HCT116 (cell line): ENCODE measurements at regions not wholly inside any gene's neighbourhood (a gene's known extent, or its start where the extent isn't known, plus 50 kb on each side); places are given as distances from the start of the nearest gene placed in this dataset.

Experiments
- ATAC-seq: fragments of 200-7000 bp; cut with Tn5 transposase; 2 replicates; pipeline ENCODE4 v1.9.1; 2020; ENCODE audit warnings: mild to moderate bottlenecking, moderate library complexity
- BruUV-seq: library from RNA; stranded (reverse); fragments of 400-500 nt; replicated peaks from 2 replicates; lab custom pipeline; 2021; lab: Mats Ljungman, UMichigan
- CTCF ChIA-PET: fragments of 300-600 bp; sonication (Branson Sonifier 250); formaldehyde crosslinking; loops from one replicate; lab custom pipeline; 2021; ENCODE audit warnings: antibody characterized with exemption; lab: Charles Lee
- POLR2A ChIA-PET: fragments of 300-600, 350-600 bp; sonication (Branson Sonifier 250); formaldehyde crosslinking; loops from one replicate; lab custom pipeline; 2021; ENCODE audit warnings: antibody characterized with exemption; lab: Charles Lee
- RAD21 ChIA-PET, 2 experiments: fragments of 300-600 bp; sonication (Branson Sonifier 250); formaldehyde crosslinking; loops; one replicate each; lab custom pipeline; 2023; ENCODE audit warnings: low total read pairs in 2 of 2; ENCODE audit not compliant: uncharacterized antibody in 2 of 2, unreplicated experiment in 2 of 2, low non-redundant PET in 1 of 2; lab: Charles Lee
- DNase-seq: peaks from one replicate; pipeline ENCODE4 v3.0.0-alpha.2; 2010; ENCODE audit warnings: low read depth, low spot score
- H2AFZ ChIP-seq: fragments of 200-600 bp; shearing (Covaris generic), sonication (generic); 2 replicates; pipeline ENCODE4 v1.6.1; 2017; ENCODE audit warnings: low read depth, mixed run types, mixed read lengths, antibody characterized with exemption, low read length; ENCODE audit not compliant: poor library complexity, severe bottlenecking
- H3K27ac ChIP-seq: 2 replicates; pipeline ENCODE4 v1.5.1; 2012; ENCODE audit warnings: low read depth, low read length
- H3K27me3 ChIP-seq: fragments of 200-600 bp; sonication (generic); 2 replicates; pipeline ENCODE4 v1.6.1; 2016; ENCODE audit warnings: mixed run types, low read length, mixed read lengths; ENCODE audit not compliant: insufficient read depth
- H3K36me3 ChIP-seq, 2 experiments: fragments of 200-500 bp in 1 of 2; fragments of 200-600 bp in 1 of 2; sonication (Bioruptor generic) in 1 of 2; sonication (generic) in 1 of 2; 2 replicates each; pipeline versions ENCODE4 v1.5.1 to v1.6.1; 2014 to 2016; ENCODE audit warnings: low read length in 2 of 2, inconsistent platforms in 1 of 2, mixed read lengths in 1 of 2, mixed run types in 1 of 2; ENCODE audit not compliant: insufficient read depth in 2 of 2, control insufficient read depth in 1 of 2
- H3K4me1 ChIP-seq, 2 experiments: fragments of 200-600 bp in 1 of 2; sonication (generic) in 1 of 2; 2 replicates each; pipeline versions ENCODE4 v1.5.1 to v1.6.1; 2012 to 2017; ENCODE audit warnings: low read length in 2 of 2, inconsistent platforms in 1 of 2, mild to moderate bottlenecking in 1 of 2, mixed read lengths in 1 of 2, mixed run types in 1 of 2, moderate library complexity in 1 of 2; ENCODE audit not compliant: insufficient read depth in 2 of 2, control insufficient read depth in 1 of 2
- H3K4me2 ChIP-seq: fragments of 200-600 bp; sonication (generic); 2 replicates; pipeline ENCODE4 v1.6.1; 2017; ENCODE audit warnings: mixed run types, low read length, mixed read lengths
- H3K4me3 ChIP-seq, 2 experiments: fragments of 200-600 bp in 1 of 2; sonication (generic) in 1 of 2; replicated peaks in 1 of 2; 2 replicates each; pipeline ENCODE4 v1.5.1; 2011 to 2016; ENCODE audit warnings: low read length in 2 of 2, control low read depth in 1 of 2, low read depth in 1 of 2, mild to moderate bottlenecking in 1 of 2, mixed read lengths in 1 of 2, mixed run types in 1 of 2
- H3K79me2 ChIP-seq: fragments of 200-600 bp; sonication (generic); 2 replicates; pipeline ENCODE4 v1.6.1; 2017; ENCODE audit warnings: mild to moderate bottlenecking, mixed run types, low read length, moderate library complexity, mixed read lengths; ENCODE audit not compliant: insufficient read depth
- H3K9ac ChIP-seq: fragments of 200-600 bp; sonication (generic); 2 replicates; pipeline ENCODE4 v1.6.1; 2016; ENCODE audit warnings: low read length, mixed read lengths
- H3K9me2 ChIP-seq: fragments of 200-600 bp; sonication (generic), shearing (Covaris generic); 2 replicates; pipeline ENCODE4 v1.6.1; 2017; ENCODE audit warnings: mixed run types, mild to moderate bottlenecking, moderate library complexity; ENCODE audit not compliant: insufficient read depth
- H3K9me3 ChIP-seq, 2 experiments: fragments of 200-500 bp in 1 of 2; fragments of 200-600 bp in 1 of 2; sonication (Bioruptor generic) in 1 of 2; sonication (generic) in 1 of 2; 2 replicates each; pipeline ENCODE4 v1.6.1; 2014 to 2017; ENCODE audit warnings: low read length in 2 of 2, mixed read lengths in 2 of 2, inconsistent platforms in 1 of 2, low read depth in 1 of 2, mild to moderate bottlenecking in 1 of 2, mixed run types in 1 of 2, moderate library complexity in 1 of 2; ENCODE audit not compliant: control insufficient read depth in 1 of 2, insufficient read depth in 1 of 2
- H4K20me1 ChIP-seq: fragments of 200-600 bp; sonication (generic), shearing (Covaris generic); 2 replicates; pipeline ENCODE4 v1.6.1; 2017; ENCODE audit warnings: mixed run types, mild to moderate bottlenecking, moderate library complexity; ENCODE audit not compliant: insufficient read depth
- CBX3 ChIP-seq: IDR thresholded peaks from 2 replicates; pipeline ENCODE4 v1.6.1; 2012; ENCODE audit warnings: low read depth
- ELF1 ChIP-seq: IDR thresholded peaks from 2 replicates; pipeline ENCODE4 v1.6.1; 2012; ENCODE audit warnings: low read depth, borderline replicate concordance
- EZH2 ChIP-seq: fragments of 200-600 bp; sonication (generic); IDR thresholded peaks from 2 replicates; pipeline ENCODE4 v1.6.1; 2017; ENCODE audit warnings: antibody characterized with exemption, mixed run types
- EZH2phosphoT487 ChIP-seq: fragments of 200-600 bp; IDR thresholded peaks from 2 replicates; pipeline ENCODE4 v1.6.1; 2018; ENCODE audit warnings: antibody characterized with exemption, borderline replicate concordance
- FOSL1 ChIP-seq: IDR thresholded peaks from 2 replicates; pipeline ENCODE4 v1.6.1; 2012; ENCODE audit warnings: low read depth
- JUND ChIP-seq: IDR thresholded peaks from 2 replicates; pipeline ENCODE4 v1.6.1; 2012
- POLR2AphosphoS5 ChIP-seq: IDR thresholded peaks from 2 replicates; pipeline ENCODE4 v1.6.1; 2011; ENCODE audit warnings: mild to moderate bottlenecking, low read depth, low read length, moderate library complexity
- RAD21 ChIP-seq: IDR thresholded peaks from 2 replicates; pipeline ENCODE4 v1.6.1; 2012; ENCODE audit warnings: low read depth, mild to moderate bottlenecking
- SIN3A ChIP-seq: IDR thresholded peaks from 2 replicates; pipeline ENCODE4 v1.6.1; 2012; ENCODE audit warnings: low read depth
- SP1 ChIP-seq: IDR thresholded peaks from 2 replicates; pipeline ENCODE4 v1.6.1; 2012; ENCODE audit warnings: low read depth
- TCF7L2 ChIP-seq: IDR thresholded peaks from 2 replicates; pipeline ENCODE4 v1.7.0; 2011; ENCODE audit warnings: borderline replicate concordance, inconsistent platforms; ENCODE audit not compliant: insufficient read depth, insufficient read length; ENCODE audit errors: extremely low read depth
- YY1 ChIP-seq: IDR thresholded peaks from 2 replicates; pipeline ENCODE4 v1.6.1; 2011; ENCODE audit warnings: low read length, low read depth, moderate library complexity, mild to moderate bottlenecking; ENCODE audit not compliant: insufficient replicate concordance; ENCODE audit errors: extremely low read depth
- ZFX ChIP-seq: fragments of 450-650 bp; IDR thresholded peaks from 2 replicates; pipeline ENCODE4 v1.6.1; 2017
- ZNF274 ChIP-seq: fragments of 200-500 bp; sonication (Bioruptor generic); IDR thresholded peaks from 2 replicates; pipeline ENCODE4 v1.6.1; 2014; ENCODE audit warnings: mild to moderate bottlenecking, low read depth, low read length, inconsistent platforms
- intact Hi-C: fragments of 100-400 bp; cut with micrococcal nuclease; formaldehyde crosslinking; loops from 2 replicates; pipeline ENCODE4 v1.10.0; 2022
- TF ChIP-seq, protein P1 (sequence below), 3 experiments: fragments of 200-600 bp in 1 of 3; sonication (generic) in 1 of 3; IDR thresholded peaks in 2 of 3; conservative IDR thresholded peaks in 1 of 3; 2 replicates each; pipeline ENCODE4 v1.5.1; 2012 to 2017; ENCODE audit warnings: low read depth in 2 of 3, low read length in 2 of 3, antibody characterized with exemption in 1 of 3, borderline replicate concordance in 1 of 3, control low read depth in 1 of 3, mild to moderate bottlenecking in 1 of 3, mixed read lengths in 1 of 3, mixed run types in 1 of 3, moderate library complexity in 1 of 3; ENCODE audit not compliant: insufficient read depth in 1 of 3

- TF ChIP-seq SIN3A (no peak), SP1 (no peak), ELF1 (no peak), YY1 (no peak)
These were observed 200.3 kb downstream of the FAT4 start (continued) for GRCh38 chr4:125515016-125515415.

DNA sequence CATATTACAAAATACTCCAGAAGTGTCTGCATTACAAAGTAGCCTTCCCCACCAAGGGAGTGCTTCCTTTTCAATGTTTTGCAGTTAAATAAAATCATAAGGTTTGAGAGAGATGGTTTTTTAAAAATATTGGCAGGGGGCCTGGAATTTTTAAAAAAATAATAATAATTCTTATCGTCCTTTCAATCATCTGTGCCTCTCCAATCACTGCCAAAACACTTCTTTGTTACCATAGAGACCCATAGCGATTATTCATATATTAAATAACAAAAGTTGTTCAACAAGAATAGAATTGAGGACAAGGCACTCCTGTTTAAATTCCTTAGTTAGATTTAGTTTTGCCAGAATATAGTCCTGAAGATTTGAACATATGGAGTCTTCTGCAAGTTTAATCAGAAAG is 203.1 kb downstream of the FAT4 start:
- no peak overlapping the region for H3K4me2 ChIP-seq
- POLR2A ChIA-PET, result no interaction called here
- TF ChIP-seq EZH2 (no peak), YY1 (no peak), SP1 (no peak)
- no TSS peak for BruUV-seq
- no peaks in the 10 kb centered on the region for H3K27me3 ChIP-seq
- no peak overlapping the region for H2AFZ ChIP-seq
- H3K4me1 ChIP-seq, result no peaks in the 10 kb centered on the region
- H3K79me2 ChIP-seq, result no peaks in the 10 kb centered on the region
- no peak overlapping the region for H3K4me3 ChIP-seq
- intact Hi-C loops, result no loop called here
- H4K20me1 ChIP-seq, result no peaks in the 10 kb centered on the region
- no peaks in the 10 kb centered on the region for H3K36me3 ChIP-seq
- CTCF ChIA-PET, result no interaction called here
- DNase-seq, result no peak
- RAD21 ChIA-PET, result no interaction called here
- no peaks in the 10 kb centered on the region for H3K9me2 ChIP-seq
- H3K27ac ChIP-seq, result no peak overlapping the region
- no peaks in the 10 kb centered on the region for H3K9me3 ChIP-seq
- H3K9ac ChIP-seq, result no peak overlapping the region
- no peak for ATAC-seq

DNA sequence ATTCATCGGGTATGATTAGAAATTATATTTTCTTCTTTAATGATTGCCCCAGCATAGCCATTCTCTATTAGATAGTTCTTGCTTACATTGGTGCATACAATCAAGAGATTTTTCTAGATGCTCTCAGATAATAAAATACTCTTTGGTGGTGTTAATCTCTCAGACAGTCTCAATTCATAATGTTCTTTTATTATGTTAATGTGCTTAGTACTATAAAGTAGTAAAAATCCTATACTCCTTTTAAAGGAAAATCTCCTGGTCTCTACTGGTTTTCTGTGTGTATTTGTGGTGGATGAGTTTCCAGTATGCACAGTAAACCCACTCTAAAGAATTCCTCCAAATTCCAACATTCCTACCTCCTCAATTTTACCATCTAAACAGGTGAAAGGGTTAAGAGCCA is 203.5 kb downstream of the FAT4 start:
- intact Hi-C loops, result no loop called here
- Histone ChIP-seq H3K9me2 (no peaks in the 10 kb centered on the region), H3K4me2 (no peak overlapping the region), H3K4me1 (no peaks in the 10 kb centered on the region), H3K4me3 (no peak overlapping the region), H3K79me2 (no peaks in the 10 kb centered on the region), H3K27ac (no peak overlapping the region), H2AFZ (no peak overlapping the region), H3K27me3 (no peaks in the 10 kb centered on the region), H3K9ac (no peak overlapping the region), H4K20me1 (no peaks in the 10 kb centered on the region), H3K9me3 (no peaks in the 10 kb centered on the region), H3K36me3 (no peaks in the 10 kb centered on the region)
- no peak for ATAC-seq
- BruUV-seq, result no TSS peak
- CTCF ChIA-PET, result no interaction called here
- TF ChIP-seq ELF1 (no peak), ZNF274 (no peak), EZH2 (no peak), RAD21 (no peak), SIN3A (no peak), POLR2AphosphoS5 (no peak), ZFX (no peak), JUND (no peak), CBX3 (no peak), EZH2phosphoT487 (no peak), FOSL1 (no peak), TCF7L2 (no peak)
- TF ChIP-seq, protein P1, sequence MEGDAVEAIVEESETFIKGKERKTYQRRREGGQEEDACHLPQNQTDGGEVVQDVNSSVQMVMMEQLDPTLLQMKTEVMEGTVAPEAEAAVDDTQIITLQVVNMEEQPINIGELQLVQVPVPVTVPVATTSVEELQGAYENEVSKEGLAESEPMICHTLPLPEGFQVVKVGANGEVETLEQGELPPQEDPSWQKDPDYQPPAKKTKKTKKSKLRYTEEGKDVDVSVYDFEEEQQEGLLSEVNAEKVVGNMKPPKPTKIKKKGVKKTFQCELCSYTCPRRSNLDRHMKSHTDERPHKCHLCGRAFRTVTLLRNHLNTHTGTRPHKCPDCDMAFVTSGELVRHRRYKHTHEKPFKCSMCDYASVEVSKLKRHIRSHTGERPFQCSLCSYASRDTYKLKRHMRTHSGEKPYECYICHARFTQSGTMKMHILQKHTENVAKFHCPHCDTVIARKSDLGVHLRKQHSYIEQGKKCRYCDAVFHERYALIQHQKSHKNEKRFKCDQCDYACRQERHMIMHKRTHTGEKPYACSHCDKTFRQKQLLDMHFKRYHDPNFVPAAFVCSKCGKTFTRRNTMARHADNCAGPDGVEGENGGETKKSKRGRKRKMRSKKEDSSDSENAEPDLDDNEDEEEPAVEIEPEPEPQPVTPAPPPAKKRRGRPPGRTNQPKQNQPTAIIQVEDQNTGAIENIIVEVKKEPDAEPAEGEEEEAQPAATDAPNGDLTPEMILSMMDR (IDR thresholded peaks at IDR 0.05 in 2 of 3, conservative IDR thresholded peaks at IDR 0.05 in 1 of 3; ENCODE audit: borderline replicate concordance in 1 of 3, insufficient read depth in 1 of 3, low read depth in 2 of 3, low read length in 2 of 3), result no peak
- POLR2A ChIA-PET, result no interaction called here
- RAD21 ChIA-PET, result no interaction called here
- DNase-seq, result no peak
